ENCODE measurements at regions not wholly inside any gene's neighbourhood (a gene's known extent, or its start where the extent isn't known, plus 50 kb on each side); places are given as distances from the start of the nearest gene placed in this dataset.

DNA sequence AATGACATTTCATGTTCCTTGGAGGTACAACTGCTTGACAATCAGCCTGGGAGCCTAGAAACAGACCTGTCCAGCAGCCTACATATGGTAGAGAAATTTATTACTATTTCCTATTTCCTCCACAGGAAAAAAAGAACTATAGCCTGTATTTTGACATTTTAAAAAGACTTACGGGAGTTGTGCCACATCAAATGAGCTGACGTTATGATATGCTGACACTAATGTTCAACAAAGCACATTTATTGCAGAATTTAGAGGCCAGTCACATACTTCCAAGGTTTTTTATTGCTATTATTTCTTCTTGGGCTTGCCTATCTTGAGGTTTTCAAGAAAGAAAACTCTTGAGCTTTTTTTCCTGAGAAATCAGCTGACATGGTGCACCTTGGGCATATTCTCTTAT, 305.3 kb downstream of the LRIG3 start:
- Histone ChIP-seq H3K9ac (ENCODE audit: low read depth, low read length) (no peak overlapping the region), H3K4me3 (ENCODE audit: insufficient read depth, low read depth, low read length) (no peak overlapping the region), H2BK20ac (ENCODE audit: low read depth, low read length) (no peak overlapping the region), H3K14ac (replicated peaks; ENCODE audit: low read depth, low read length) (no peak overlapping the region), H2BK5ac (ENCODE audit: low read depth, low read length, poor library complexity, severe bottlenecking) (no peak overlapping the region), H4K20me1 (ENCODE audit: insufficient read depth, low read length) (no peaks in the 10 kb centered on the region), H3K18ac (ENCODE audit: low read depth, low read length) (no peak overlapping the region), H3K27me3 (ENCODE audit: control insufficient read depth, insufficient read depth, low read length) (no peaks in the 10 kb centered on the region), H3K9me3 (ENCODE audit: control insufficient read depth, insufficient read depth, low read length) (no peaks in the 10 kb centered on the region), H3K56ac (ENCODE audit: extremely low read depth, insufficient read depth, low read length) (no peak overlapping the region), H3K27ac (ENCODE audit: insufficient read depth, low read length) (no peak overlapping the region), H3K4me2 (ENCODE audit: low read depth, low read length) (no peak overlapping the region), H4K8ac (ENCODE audit: low read depth in 2 of 2, low read length in 2 of 2) (no peak overlapping the region), H3K9me1 (ENCODE audit: insufficient read depth, low read length) (no peaks in the 10 kb centered on the region), H3K36me3 (ENCODE audit: control insufficient read depth, insufficient read depth, low read length) (no peaks in the 10 kb centered on the region), H3K23ac (ENCODE audit: low read depth, low read length) (no peak overlapping the region), H2BK15ac (ENCODE audit: low read depth, low read length) (no peak overlapping the region), H2AK5ac (ENCODE audit: low read depth, low read length) (no peak overlapping the region), H4K5ac (ENCODE audit: low read depth, low read length) (no peak overlapping the region), H2BK120ac (ENCODE audit: low read depth, low read length) (no peak overlapping the region), H3K4ac (ENCODE audit: low read depth, low read length) (no peak overlapping the region), H2AFZ (replicated peaks; ENCODE audit: low read length, poor library complexity) (no peak overlapping the region), H3K79me1 (ENCODE audit: low read depth in 1 of 2, low read length in 2 of 2) (no peaks in the 10 kb centered on the region), H4K91ac (ENCODE audit: insufficient read depth, low read depth, low read length) (no peak overlapping the region), H2AK9ac (replicated peaks; ENCODE audit: low read depth, low read length, poor library complexity) (no peak overlapping the region), H3K4me1 (ENCODE audit: control insufficient read depth, insufficient read depth, low read length) (0 out of 2 replicates have a peak, but pooled peaks cover 2% of the 10 kb centered on the region)
- ATAC-seq (ENCODE audit: low read depth) = no peak
- ChIA-PET POLR2A (ENCODE audit: unreplicated experiment) (no interaction called here), CTCF (interaction anchor here (0.7 kb wide), 1 partner anchor 75 kb away, joined by 4 read pairs; no protein-coding TSS in a partner anchor)
- in situ Hi-C loops (cut with MboI; ENCODE audit: low sequenced_read_pairs) (no loop called here), dilution Hi-C loops (cut with HindIII; ENCODE audit: low sequenced_read_pairs, unreplicated experiment) (no loop called here), intact Hi-C loops (cut with micrococcal nuclease) (no loop called here)
- DNase-seq = no peak
- no peak for TF ChIP-seq MAZ (IDR thresholded peaks at IDR 0.05; ENCODE audit: borderline replicate concordance, low read depth, low read length)
- TF ChIP-seq, protein P1, sequence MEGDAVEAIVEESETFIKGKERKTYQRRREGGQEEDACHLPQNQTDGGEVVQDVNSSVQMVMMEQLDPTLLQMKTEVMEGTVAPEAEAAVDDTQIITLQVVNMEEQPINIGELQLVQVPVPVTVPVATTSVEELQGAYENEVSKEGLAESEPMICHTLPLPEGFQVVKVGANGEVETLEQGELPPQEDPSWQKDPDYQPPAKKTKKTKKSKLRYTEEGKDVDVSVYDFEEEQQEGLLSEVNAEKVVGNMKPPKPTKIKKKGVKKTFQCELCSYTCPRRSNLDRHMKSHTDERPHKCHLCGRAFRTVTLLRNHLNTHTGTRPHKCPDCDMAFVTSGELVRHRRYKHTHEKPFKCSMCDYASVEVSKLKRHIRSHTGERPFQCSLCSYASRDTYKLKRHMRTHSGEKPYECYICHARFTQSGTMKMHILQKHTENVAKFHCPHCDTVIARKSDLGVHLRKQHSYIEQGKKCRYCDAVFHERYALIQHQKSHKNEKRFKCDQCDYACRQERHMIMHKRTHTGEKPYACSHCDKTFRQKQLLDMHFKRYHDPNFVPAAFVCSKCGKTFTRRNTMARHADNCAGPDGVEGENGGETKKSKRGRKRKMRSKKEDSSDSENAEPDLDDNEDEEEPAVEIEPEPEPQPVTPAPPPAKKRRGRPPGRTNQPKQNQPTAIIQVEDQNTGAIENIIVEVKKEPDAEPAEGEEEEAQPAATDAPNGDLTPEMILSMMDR (conservative IDR thresholded peaks at IDR 0.05; ENCODE audit: low read depth, low read length) = no peak
- TF ChIP-seq RCOR1 (IDR thresholded peaks at IDR 0.05; ENCODE audit: insufficient replicate concordance, low read length) = no peak
- TF ChIP-seq MAFK (IDR thresholded peaks at IDR 0.05; ENCODE audit: low read depth, low read length) = no peak
- no peak for TF ChIP-seq POLR2A (IDR thresholded peaks at IDR 0.05; ENCODE audit: low read depth, low read length)
- no peak for TF ChIP-seq SMC3 (IDR thresholded peaks at IDR 0.05; ENCODE audit: low read depth, low read length)
- TF ChIP-seq CHD1 (IDR thresholded peaks at IDR 0.05; ENCODE audit: low read depth, low read length) = no peak
- TF ChIP-seq MXI1 (IDR thresholded peaks at IDR 0.05; ENCODE audit: borderline replicate concordance, low read depth, low read length) = no peak
- TF ChIP-seq RAD21 (IDR thresholded peaks at IDR 0.05; ENCODE audit: low read length) = no peak
- TF ChIP-seq NFE2L2 (IDR thresholded peaks at IDR 0.05; ENCODE audit: low read depth, low read length) = no peak
- no peak for TF ChIP-seq RFX5 (IDR thresholded peaks at IDR 0.05; ENCODE audit: low read depth, low read length)
- TF ChIP-seq CEBPB (IDR thresholded peaks at IDR 0.05; ENCODE audit: low read depth, low read length) = no peak
- TF ChIP-seq, protein P2, sequence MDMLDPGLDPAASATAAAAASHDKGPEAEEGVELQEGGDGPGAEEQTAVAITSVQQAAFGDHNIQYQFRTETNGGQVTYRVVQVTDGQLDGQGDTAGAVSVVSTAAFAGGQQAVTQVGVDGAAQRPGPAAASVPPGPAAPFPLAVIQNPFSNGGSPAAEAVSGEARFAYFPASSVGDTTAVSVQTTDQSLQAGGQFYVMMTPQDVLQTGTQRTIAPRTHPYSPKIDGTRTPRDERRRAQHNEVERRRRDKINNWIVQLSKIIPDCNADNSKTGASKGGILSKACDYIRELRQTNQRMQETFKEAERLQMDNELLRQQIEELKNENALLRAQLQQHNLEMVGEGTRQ (IDR thresholded peaks at IDR 0.05; ENCODE audit: low read depth, low read length) = no peak
- TF ChIP-seq, protein P3, sequence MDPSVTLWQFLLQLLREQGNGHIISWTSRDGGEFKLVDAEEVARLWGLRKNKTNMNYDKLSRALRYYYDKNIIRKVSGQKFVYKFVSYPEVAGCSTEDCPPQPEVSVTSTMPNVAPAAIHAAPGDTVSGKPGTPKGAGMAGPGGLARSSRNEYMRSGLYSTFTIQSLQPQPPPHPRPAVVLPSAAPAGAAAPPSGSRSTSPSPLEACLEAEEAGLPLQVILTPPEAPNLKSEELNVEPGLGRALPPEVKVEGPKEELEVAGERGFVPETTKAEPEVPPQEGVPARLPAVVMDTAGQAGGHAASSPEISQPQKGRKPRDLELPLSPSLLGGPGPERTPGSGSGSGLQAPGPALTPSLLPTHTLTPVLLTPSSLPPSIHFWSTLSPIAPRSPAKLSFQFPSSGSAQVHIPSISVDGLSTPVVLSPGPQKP (IDR thresholded peaks at IDR 0.05; ENCODE audit: borderline replicate concordance, low read depth, low read length) = no peak
- TF ChIP-seq BHLHE40 (IDR thresholded peaks at IDR 0.05; ENCODE audit: low read depth, low read length) = no peak
- no peak for TF ChIP-seq FOS (IDR thresholded peaks at IDR 0.05; ENCODE audit: low read depth, low read length)
- WGBS, 2 experiments (ENCODE audit: extremely low coverage in 2 of 2, insufficient read length in 1 of 2) = no CpG with 5 or more reads among the region's 2 CpGs
- BruUV-seq (replicated peaks) = no TSS peak
